SJCRH30 (cell line): ENCODE measurements at regions not wholly inside any gene's neighbourhood (a gene's known extent, or its start where the extent isn't known, plus 50 kb on each side); places are given as distances from the start of the nearest gene placed in this dataset.
"Not testable (repeated sequence)": the region's sequence is repeated elsewhere in the genome, so short reads cannot be mapped to it uniquely, and the experiment has no call there.

Experiments used
- DNase-seq, 2 experiments: peaks; one replicate each; pipeline ENCODE4 v3.0.0-alpha.2; 2015 to 2020
- H3K27ac ChIP-seq: fragments of 250-450 bp; sonication (Bioruptor Pico); 2 replicates; pipeline ENCODE4 v1.5.1; 2020; ENCODE audit warnings: mild to moderate bottlenecking, moderate library complexity
- H3K27me3 ChIP-seq: fragments of 250-450 bp; sonication (Bioruptor Pico); 2 replicates; pipeline ENCODE4 v1.5.1; 2020; ENCODE audit warnings: mild to moderate bottlenecking, moderate library complexity
- H3K36me3 ChIP-seq: fragments of 250-450 bp; sonication (Bioruptor Pico); 2 replicates; pipeline ENCODE4 v1.5.1; 2020; ENCODE audit warnings: mild to moderate bottlenecking, moderate library complexity
- H3K4me1 ChIP-seq: fragments of 250-450 bp; sonication (Bioruptor Pico); 2 replicates; pipeline ENCODE4 v1.5.1; 2020; ENCODE audit warnings: mild to moderate bottlenecking, moderate library complexity
- H3K4me3 ChIP-seq: fragments of 250-450 bp; sonication (Bioruptor Pico); 2 replicates; pipeline ENCODE4 v1.5.1; 2020; ENCODE audit warnings: mild to moderate bottlenecking, moderate library complexity
- H3K9me3 ChIP-seq: fragments of 250-450 bp; sonication (Bioruptor Pico); replicated peaks from 2 replicates; pipeline ENCODE4 v1.5.1; 2020; ENCODE audit warnings: mild to moderate bottlenecking, moderate library complexity

- Histone ChIP-seq H3K9me3 (no peaks in the 10 kb centered on the region), H3K27me3 (no peaks in the 10 kb centered on the region), H3K36me3 (no peaks in the 10 kb centered on the region), H3K27ac (no peak overlapping the region), H3K4me1 (no peaks in the 10 kb centered on the region), H3K4me3 (no peak overlapping the region)
- no peak for DNase-seq
Measured at GRCh38 chr12:87556985-87557384, 472.2 kb downstream of the C12orf50 start.

DNA sequence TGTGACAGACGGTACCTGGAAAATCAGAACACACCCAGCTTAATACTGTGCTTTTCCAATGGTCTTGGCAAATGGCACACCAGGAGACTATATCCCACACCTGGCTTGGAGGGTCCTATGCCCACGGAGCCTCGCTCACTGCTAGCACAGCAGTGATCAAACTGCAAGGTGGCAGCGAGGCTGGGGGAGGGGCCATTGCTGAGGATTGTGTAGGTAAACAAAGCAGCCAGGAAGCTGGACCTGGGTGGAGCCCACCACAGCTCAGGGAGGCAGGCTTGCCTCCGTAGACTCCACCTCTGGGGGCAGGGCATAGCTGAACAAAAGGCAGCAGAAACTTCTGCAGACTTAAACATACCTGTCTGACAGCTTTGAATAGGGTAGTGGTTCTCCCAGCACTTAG, 498.0 kb downstream of the C12orf50 start:
- DNase-seq, H3K27me3 ChIP-seq, H3K27ac ChIP-seq, H3K4me3 ChIP-seq, H3K9me3 ChIP-seq, H3K36me3 ChIP-seq: not testable (repeated sequence)
- peaks cover 16% of the 10 kb centered on the region for H3K4me1 ChIP-seq

DNA sequence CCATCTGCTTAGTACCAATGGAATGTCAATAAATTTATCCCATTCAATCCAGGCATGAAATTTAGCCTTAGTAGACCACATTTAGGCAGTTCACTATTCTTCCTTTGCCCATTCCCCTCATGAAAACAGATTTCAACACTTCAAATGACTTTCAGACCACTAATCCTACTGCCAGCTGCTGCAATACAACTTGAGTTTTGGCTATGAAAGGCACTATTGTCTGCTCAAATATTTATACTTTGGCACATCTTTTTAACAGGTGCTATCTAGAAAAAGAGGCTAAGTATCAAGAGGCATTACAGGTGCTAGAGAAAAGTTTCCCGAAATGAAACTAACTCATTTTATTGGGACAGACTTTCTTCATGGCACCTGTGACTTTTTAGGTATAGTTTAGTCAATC, 499.8 kb downstream of the C12orf50 start:
- Histone ChIP-seq H3K36me3 (no peaks in the 10 kb centered on the region), H3K27ac (peak overlapping the region; percentile 55), H3K9me3 (0 out of 2 replicates have a peak, but pooled peaks cover 3% of the 10 kb centered on the region), H3K27me3 (no peaks in the 10 kb centered on the region), H3K4me3 (no peak overlapping the region), H3K4me1 (peaks cover 16% of the 10 kb centered on the region)
- peak; percentile 57 to 91 for DNase-seq

- H3K4me3 ChIP-seq, result no peak overlapping the region
- no peaks in the 10 kb centered on the region for H3K4me1 ChIP-seq
- no peak overlapping the region for H3K27ac ChIP-seq
- DNase-seq, result no peak
- H3K9me3 ChIP-seq, result no peaks in the 10 kb centered on the region
- no peaks in the 10 kb centered on the region for H3K36me3 ChIP-seq
- H3K27me3 ChIP-seq, result no peaks in the 10 kb centered on the region
Measured at GRCh38 chr12:87520968-87521367, 508.2 kb downstream of the C12orf50 start.

DNA sequence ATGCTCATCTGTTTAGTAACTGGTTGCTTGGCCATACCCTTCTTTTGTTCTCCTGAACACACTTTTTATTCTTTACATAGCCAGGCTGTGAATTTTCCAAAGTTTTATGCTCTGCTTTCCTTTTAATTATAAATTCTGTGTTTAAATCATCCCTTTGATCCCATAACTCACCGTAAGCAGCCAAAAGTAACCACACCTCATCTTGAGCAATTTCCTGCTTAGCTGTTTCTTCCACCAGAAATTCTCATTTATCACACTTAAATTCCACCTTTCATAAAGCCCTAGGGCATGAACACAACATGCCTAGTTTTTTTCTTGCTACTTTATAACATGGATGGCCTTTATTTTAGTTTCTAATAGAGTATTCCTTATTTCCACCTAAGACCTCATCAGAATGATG, 510.7 kb downstream of the C12orf50 start:
- no peak overlapping the region for H3K4me3 ChIP-seq
- DNase-seq, result no peak
- H3K27me3 ChIP-seq, result no peaks in the 10 kb centered on the region
- H3K36me3 ChIP-seq, result no peaks in the 10 kb centered on the region
- no peaks in the 10 kb centered on the region for H3K4me1 ChIP-seq
- H3K27ac ChIP-seq, result no peak overlapping the region
- H3K9me3 ChIP-seq, result no peaks in the 10 kb centered on the region

GRCh38 chr12:87518036-87518435, 511.2 kb downstream of the C12orf50 start:
- H3K4me3 ChIP-seq, result no peak overlapping the region
- DNase-seq, result no peak
- no peak overlapping the region for H3K27ac ChIP-seq
- H3K36me3 ChIP-seq, result no peaks in the 10 kb centered on the region
- no peaks in the 10 kb centered on the region for H3K4me1 ChIP-seq
- no peaks in the 10 kb centered on the region for H3K27me3 ChIP-seq
- no peaks in the 10 kb centered on the region for H3K9me3 ChIP-seq

GRCh38 chr12:87513536-87514280, 515.5 kb downstream of the C12orf50 start:
- Histone ChIP-seq H3K4me3 (no peak overlapping the region), H3K9me3 (no peaks in the 10 kb centered on the region), H3K27me3 (no peaks in the 10 kb centered on the region), H3K27ac (no peak overlapping the region), H3K36me3 (no peaks in the 10 kb centered on the region), H3K4me1 (peaks cover 11% of the 10 kb centered on the region)
- no peak for DNase-seq

DNA sequence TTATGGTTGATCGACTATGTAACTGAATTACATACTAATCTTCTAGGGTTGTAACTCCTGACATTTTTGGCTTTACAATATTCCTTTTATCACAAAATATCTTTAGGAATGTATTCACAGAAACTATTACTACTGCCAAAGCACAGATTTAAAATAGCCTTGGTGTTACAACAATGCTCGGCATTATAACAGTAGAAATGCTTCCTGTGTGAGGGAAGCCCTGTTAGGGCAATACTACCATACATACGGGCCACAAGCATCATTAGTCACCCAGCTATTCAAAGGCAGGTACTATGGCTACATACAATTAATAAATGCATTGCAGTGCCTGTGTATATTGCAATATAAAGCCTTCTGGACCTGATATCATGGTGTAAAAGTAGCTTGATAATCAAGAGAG, 517.8 kb downstream of the C12orf50 start:
- Histone ChIP-seq H3K36me3 (no peaks in the 10 kb centered on the region), H3K27me3 (no peaks in the 10 kb centered on the region), H3K9me3 (no peaks in the 10 kb centered on the region), H3K4me1 (peaks cover 12% of the 10 kb centered on the region), H3K27ac (no peak overlapping the region), H3K4me3 (no peak overlapping the region)
- DNase-seq, result no peak

- Histone ChIP-seq H3K27ac (no peak overlapping the region), H3K36me3 (no peaks in the 10 kb centered on the region), H3K9me3 (no peaks in the 10 kb centered on the region), H3K27me3 (no peaks in the 10 kb centered on the region), H3K4me3 (no peak overlapping the region), H3K4me1 (peaks cover 12% of the 10 kb centered on the region)
- DNase-seq, result peak in 1 of 2 experiments; percentile 42
Measured at GRCh38 chr12:87509237-87509820, 519.9 kb downstream of the C12orf50 start.

DNA sequence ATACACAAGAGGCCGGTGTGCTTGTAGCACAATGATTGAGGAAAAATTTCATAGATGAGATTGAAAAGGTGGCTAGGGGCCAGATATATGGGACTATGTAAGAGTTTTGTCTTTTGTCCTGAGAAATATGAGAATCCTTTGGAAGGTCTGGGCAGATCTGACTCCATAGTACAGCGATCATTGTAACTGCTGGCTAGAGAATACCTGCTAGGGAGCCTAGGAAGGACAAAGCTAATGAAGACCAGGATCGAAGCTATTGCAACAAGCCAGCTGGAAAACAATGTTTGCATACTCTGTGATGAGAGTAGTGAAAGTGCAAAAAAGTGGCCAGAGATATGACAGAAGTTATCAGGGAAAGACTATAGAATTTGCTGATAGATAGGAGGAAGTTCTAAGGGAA, 537.6 kb downstream of the C12orf50 start:
- Histone ChIP-seq H3K9me3 (no peaks in the 10 kb centered on the region), H3K27me3 (no peaks in the 10 kb centered on the region), H3K4me1 (no peaks in the 10 kb centered on the region), H3K4me3 (no peak overlapping the region), H3K27ac (no peak overlapping the region), H3K36me3 (no peaks in the 10 kb centered on the region)
- no peak for DNase-seq

DNA sequence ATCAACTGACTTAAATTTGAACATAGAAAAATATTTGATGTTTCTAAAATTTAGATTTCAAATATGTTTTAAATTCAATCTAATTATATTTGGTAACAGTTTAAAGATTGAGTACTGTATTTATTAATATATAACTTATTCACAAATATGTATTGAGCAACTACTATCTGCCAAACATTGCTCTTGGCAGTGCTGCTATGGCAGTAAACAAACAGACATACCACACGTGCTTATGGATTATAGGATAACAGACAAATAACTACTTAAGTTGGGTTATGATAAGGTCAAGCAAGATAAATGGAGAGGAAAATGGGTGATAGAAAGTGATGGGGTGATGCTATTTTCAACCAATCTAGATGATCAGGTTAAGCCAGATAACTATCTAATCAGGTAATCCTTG, 538.1 kb downstream of the C12orf50 start:
- H3K27me3 ChIP-seq, result no peaks in the 10 kb centered on the region
- H3K9me3 ChIP-seq, result no peaks in the 10 kb centered on the region
- H3K4me1 ChIP-seq, result no peaks in the 10 kb centered on the region
- H3K36me3 ChIP-seq, result no peaks in the 10 kb centered on the region
- H3K27ac ChIP-seq, result no peak overlapping the region
- DNase-seq, result no peak
- no peak overlapping the region for H3K4me3 ChIP-seq

- no peaks in the 10 kb centered on the region for H3K9me3 ChIP-seq
- no peak for DNase-seq
- H3K36me3 ChIP-seq, result no peaks in the 10 kb centered on the region
- H3K27ac ChIP-seq, result no peak overlapping the region
- H3K4me3 ChIP-seq, result no peak overlapping the region
- no peaks in the 10 kb centered on the region for H3K4me1 ChIP-seq
- H3K27me3 ChIP-seq, result no peaks in the 10 kb centered on the region
Measured at GRCh38 chr12:87469295-87469694, 559.9 kb downstream of the C12orf50 start.

- Histone ChIP-seq H3K4me3 (no peak overlapping the region), H3K9me3 (no peaks in the 10 kb centered on the region), H3K27ac (no peak overlapping the region), H3K36me3 (no peaks in the 10 kb centered on the region), H3K4me1 (no peaks in the 10 kb centered on the region), H3K27me3 (no peaks in the 10 kb centered on the region)
- DNase-seq, result no peak
Measured at GRCh38 chr12:87467936-87468335, 561.3 kb downstream of the C12orf50 start.

DNA sequence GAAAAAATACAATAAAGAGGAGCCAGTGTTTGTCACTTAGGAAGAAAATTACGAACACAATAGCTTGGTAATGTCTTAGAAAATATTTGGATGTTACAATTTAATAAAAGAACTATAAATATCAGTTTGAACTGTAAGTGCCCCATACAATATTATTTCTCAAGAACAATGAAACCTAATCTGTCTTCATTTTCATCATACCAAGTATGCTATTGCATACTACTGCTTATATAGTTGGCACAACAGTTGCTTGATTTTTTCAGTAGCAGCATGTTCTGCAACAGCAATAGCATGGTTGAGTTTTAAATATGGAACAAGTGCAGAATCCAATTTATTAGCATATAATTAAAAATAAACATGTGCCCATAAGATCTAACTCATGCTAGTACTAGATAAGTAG, 564.6 kb downstream of the C12orf50 start:
- DNase-seq, result no peak
- H3K4me3 ChIP-seq, result no peak overlapping the region
- no peaks in the 10 kb centered on the region for H3K4me1 ChIP-seq
- H3K36me3 ChIP-seq, result no peaks in the 10 kb centered on the region
- H3K27me3 ChIP-seq, result no peaks in the 10 kb centered on the region
- no peaks in the 10 kb centered on the region for H3K9me3 ChIP-seq
- H3K27ac ChIP-seq, result no peak overlapping the region

GRCh38 chr12:87444039-87444438, 585.2 kb downstream of the C12orf50 start:
- DNase-seq, result no peak
- Histone ChIP-seq H3K27ac (no peak overlapping the region), H3K36me3 (no peaks in the 10 kb centered on the region), H3K4me1 (peaks cover 7% of the 10 kb centered on the region), H3K27me3 (no peaks in the 10 kb centered on the region), H3K9me3 (no peaks in the 10 kb centered on the region), H3K4me3 (no peak overlapping the region)

GRCh38 chr12:87441511-87441910, 587.7 kb downstream of the C12orf50 start:
- H3K27me3 ChIP-seq, result no peaks in the 10 kb centered on the region
- H3K4me1 ChIP-seq, result peaks cover 7% of the 10 kb centered on the region
- DNase-seq, result no peak
- H3K4me3 ChIP-seq, result no peak overlapping the region
- no peak overlapping the region for H3K27ac ChIP-seq
- no peaks in the 10 kb centered on the region for H3K9me3 ChIP-seq
- no peaks in the 10 kb centered on the region for H3K36me3 ChIP-seq
